ENCODE measurements at regions not wholly inside any gene's neighbourhood (a gene's known extent, or its start where the extent isn't known, plus 50 kb on each side); places are given as distances from the start of the nearest gene placed in this dataset.
"Not testable (repeated sequence)": the region's sequence is repeated elsewhere in the genome, so short reads cannot be mapped to it uniquely, and the experiment has no call there.

DNA sequence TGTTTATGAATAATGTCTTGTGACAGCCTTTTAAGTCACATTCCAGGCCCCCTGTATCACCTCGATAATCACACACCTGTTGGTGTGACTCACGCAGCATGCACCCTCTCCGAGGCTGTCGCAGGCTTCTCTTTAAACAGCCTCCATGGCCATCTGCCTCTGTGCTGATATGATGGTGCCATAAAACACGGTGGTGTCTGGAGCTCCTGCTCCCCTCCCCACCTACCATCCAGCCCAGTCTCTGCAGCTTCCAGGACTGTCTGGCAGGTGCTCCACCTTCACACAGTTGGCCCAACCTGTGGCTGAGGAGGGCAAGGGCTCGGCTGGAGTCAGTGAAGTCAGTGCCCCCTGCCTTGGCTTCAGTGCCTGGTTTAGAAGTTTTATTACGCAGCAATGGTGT is 173.8 kb upstream of the RPL34 start:
- no peaks in the 10 kb centered on the region for H3K9me3 ChIP-seq (ENCODE audit: control insufficient read depth, low read length)
- H3K4me2 ChIP-seq (ENCODE audit: low read length) = no peak overlapping the region
- H3K36me3 ChIP-seq (ENCODE audit: control insufficient read depth, insufficient read depth, low read length) = no peaks in the 10 kb centered on the region
- H3K9ac ChIP-seq = no peak overlapping the region
- H2AFZ ChIP-seq = no peak overlapping the region
- no peaks in the 10 kb centered on the region for H3K4me1 ChIP-seq
- TF ChIP-seq, protein P1, sequence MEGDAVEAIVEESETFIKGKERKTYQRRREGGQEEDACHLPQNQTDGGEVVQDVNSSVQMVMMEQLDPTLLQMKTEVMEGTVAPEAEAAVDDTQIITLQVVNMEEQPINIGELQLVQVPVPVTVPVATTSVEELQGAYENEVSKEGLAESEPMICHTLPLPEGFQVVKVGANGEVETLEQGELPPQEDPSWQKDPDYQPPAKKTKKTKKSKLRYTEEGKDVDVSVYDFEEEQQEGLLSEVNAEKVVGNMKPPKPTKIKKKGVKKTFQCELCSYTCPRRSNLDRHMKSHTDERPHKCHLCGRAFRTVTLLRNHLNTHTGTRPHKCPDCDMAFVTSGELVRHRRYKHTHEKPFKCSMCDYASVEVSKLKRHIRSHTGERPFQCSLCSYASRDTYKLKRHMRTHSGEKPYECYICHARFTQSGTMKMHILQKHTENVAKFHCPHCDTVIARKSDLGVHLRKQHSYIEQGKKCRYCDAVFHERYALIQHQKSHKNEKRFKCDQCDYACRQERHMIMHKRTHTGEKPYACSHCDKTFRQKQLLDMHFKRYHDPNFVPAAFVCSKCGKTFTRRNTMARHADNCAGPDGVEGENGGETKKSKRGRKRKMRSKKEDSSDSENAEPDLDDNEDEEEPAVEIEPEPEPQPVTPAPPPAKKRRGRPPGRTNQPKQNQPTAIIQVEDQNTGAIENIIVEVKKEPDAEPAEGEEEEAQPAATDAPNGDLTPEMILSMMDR (IDR thresholded peaks at IDR 0.05) = no peak
- H3K27ac ChIP-seq = no peak overlapping the region
- no peaks in the 10 kb centered on the region for H3K79me2 ChIP-seq
- H3K27me3 ChIP-seq (ENCODE audit: control insufficient read depth, insufficient read depth, low read length) = no peaks in the 10 kb centered on the region
- H3K4me3 ChIP-seq (ENCODE audit: low read depth, low read length) = no peak overlapping the region

DNA sequence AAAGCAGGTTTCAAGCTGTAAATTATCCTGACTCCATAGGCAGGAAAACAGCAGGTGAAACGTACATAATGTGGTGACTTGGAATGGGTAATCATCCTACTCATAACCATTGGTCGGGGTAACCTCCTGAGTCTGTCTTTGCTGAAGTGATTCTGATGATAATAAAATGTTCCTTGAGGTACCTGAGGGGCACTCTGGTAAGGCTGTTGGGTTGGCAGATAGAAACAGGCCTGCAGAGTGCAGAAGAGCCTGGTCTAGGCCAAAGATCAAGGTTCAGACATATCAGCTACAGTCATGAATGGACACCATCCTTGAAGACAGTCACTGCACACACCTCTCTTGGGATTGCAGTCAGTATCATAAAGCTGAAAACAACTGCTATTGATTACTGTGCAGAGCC is 174.7 kb upstream of the RPL34 start:
- no peak overlapping the region for H3K4me2 ChIP-seq (ENCODE audit: low read length)
- H2AFZ ChIP-seq = no peak overlapping the region
- no peaks in the 10 kb centered on the region for H3K27me3 ChIP-seq (ENCODE audit: control insufficient read depth, insufficient read depth, low read length)
- H3K4me3 ChIP-seq (ENCODE audit: low read depth, low read length) = no peak overlapping the region
- no peaks in the 10 kb centered on the region for H3K4me1 ChIP-seq
- no peaks in the 10 kb centered on the region for H3K79me2 ChIP-seq
- no peaks in the 10 kb centered on the region for H3K36me3 ChIP-seq (ENCODE audit: control insufficient read depth, insufficient read depth, low read length)
- TF ChIP-seq, protein P1 (IDR thresholded peaks at IDR 0.05) = no peak
- H3K9me3 ChIP-seq (ENCODE audit: control insufficient read depth, low read length) = no peaks in the 10 kb centered on the region
- no peak overlapping the region for H3K27ac ChIP-seq
- no peak overlapping the region for H3K9ac ChIP-seq

DNA sequence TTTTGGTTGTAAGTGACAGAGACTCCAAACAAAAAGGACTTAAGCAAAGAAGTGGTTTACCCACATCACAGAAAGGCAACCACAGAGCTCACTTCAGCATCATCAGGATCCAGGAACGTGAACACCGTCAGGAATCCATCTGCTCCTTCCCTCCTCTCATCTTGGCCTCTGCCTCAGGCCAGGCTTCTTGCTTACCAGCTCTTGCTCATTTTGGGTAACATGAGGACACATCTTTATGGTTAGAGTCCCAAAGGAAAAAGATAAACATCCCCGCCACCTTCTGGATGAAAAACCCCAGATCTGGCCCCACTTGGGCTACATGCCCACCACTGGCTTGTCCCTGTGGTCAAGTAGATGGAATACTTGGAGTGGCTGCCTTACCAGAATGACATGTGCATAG is 176.8 kb upstream of the RPL34 start:
- Histone ChIP-seq H3K79me2 (no peaks in the 10 kb centered on the region), H2AFZ (no peak overlapping the region), H3K4me1 (no peaks in the 10 kb centered on the region), H3K27me3 (ENCODE audit: control insufficient read depth, insufficient read depth, low read length) (no peaks in the 10 kb centered on the region), H3K4me2 (ENCODE audit: low read length) (no peak overlapping the region), H3K27ac (no peak overlapping the region), H3K9me3 (ENCODE audit: control insufficient read depth, low read length) (no peaks in the 10 kb centered on the region), H3K4me3 (ENCODE audit: low read depth, low read length) (no peak overlapping the region), H3K36me3 (ENCODE audit: control insufficient read depth, insufficient read depth, low read length) (no peaks in the 10 kb centered on the region), H3K9ac (no peak overlapping the region)
- TF ChIP-seq, protein P1 (IDR thresholded peaks at IDR 0.05) = no peak

DNA sequence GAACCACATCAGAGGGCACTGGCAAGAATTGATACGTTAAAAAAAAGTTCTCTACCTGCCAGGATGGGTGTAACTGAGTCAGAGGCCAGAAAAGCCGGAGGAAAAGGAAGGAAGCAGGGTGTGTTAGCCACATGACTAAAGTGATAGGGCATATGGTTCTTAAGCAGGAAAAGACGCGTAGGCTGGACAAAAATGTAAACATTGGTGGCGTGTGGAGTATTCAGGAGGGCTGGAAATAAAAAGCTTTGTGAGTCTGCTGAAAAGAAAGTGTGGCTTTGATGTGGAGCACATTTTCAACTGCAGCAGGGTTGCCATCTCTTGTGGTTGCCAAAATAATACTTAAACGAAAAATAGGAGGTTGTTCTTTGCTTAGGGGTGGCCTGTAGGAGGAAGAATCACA is 186.5 kb upstream of the RPL34 start:
- TF ChIP-seq, protein P1 (IDR thresholded peaks at IDR 0.05) = no peak
- H3K4me1 ChIP-seq = no peaks in the 10 kb centered on the region
- no peak overlapping the region for H3K27ac ChIP-seq

DNA sequence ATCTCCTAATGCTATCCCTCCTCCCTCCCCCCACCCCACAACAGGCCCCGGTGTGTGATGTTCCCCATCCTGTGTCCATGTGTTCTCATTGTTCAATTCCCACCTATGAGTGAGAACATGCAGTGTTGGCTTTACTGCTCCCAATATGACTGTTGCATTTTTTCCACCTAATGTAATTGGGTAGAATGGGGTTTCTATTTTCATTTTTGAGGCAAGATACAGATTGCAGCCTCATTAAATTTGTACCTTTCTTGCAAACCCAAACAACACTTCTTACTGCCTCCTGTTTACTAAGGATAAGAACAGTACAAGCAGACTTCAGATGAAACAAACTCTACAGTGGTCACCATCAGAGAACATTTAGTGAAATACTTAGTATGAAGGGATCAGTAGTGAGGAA is 187.0 kb upstream of the RPL34 start:
- not testable (repeated sequence) for H2AFZ ChIP-seq; H3K4me2 ChIP-seq (ENCODE audit: low read length); H3K79me2 ChIP-seq; H3K9me3 ChIP-seq (ENCODE audit: control insufficient read depth, low read length); H3K4me3 ChIP-seq (ENCODE audit: low read depth, low read length); H3K27ac ChIP-seq; H3K4me1 ChIP-seq; H3K36me3 ChIP-seq (ENCODE audit: control insufficient read depth, insufficient read depth, low read length); H3K27me3 ChIP-seq (ENCODE audit: control insufficient read depth, insufficient read depth, low read length); H3K9ac ChIP-seq

More for the DNA sequence above, 186.5 kb upstream of the RPL34 start:
- H3K9me3 ChIP-seq (ENCODE audit: control insufficient read depth, low read length) = no peaks in the 10 kb centered on the region
- no peaks in the 10 kb centered on the region for H3K27me3 ChIP-seq (ENCODE audit: control insufficient read depth, insufficient read depth, low read length)
- no peak overlapping the region for H3K9ac ChIP-seq
- no peaks in the 10 kb centered on the region for H3K79me2 ChIP-seq
- H3K4me2 ChIP-seq (ENCODE audit: low read length) = no peak overlapping the region
- H2AFZ ChIP-seq = no peak overlapping the region
- H3K4me3 ChIP-seq (ENCODE audit: low read depth, low read length) = no peak overlapping the region
- H3K36me3 ChIP-seq (ENCODE audit: control insufficient read depth, insufficient read depth, low read length) = no peaks in the 10 kb centered on the region
